ENCODE measurements at regions not wholly inside any gene's neighbourhood (a gene's known extent, or its start where the extent isn't known, plus 50 kb on each side); places are given as distances from the start of the nearest gene placed in this dataset.
"Not testable (repeated sequence)": the region's sequence is repeated elsewhere in the genome, so short reads cannot be mapped to it uniquely, and the experiment has no call there.

- FAIRE-seq, result no peak
Measured at GRCh38 chr4:72767618-72768302, 198.7 kb upstream of the ADAMTS3 start.

GRCh38 chr4:72765788-72766187 lies 196.8 kb upstream of the ADAMTS3 start:
- FAIRE-seq, result not testable (repeated sequence)

- FAIRE-seq, result no peak
Measured at GRCh38 chr4:72761368-72762038, 192.5 kb upstream of the ADAMTS3 start.

- FAIRE-seq, result not testable (repeated sequence)
Measured at GRCh38 chr4:72753414-72753813, 184.4 kb upstream of the ADAMTS3 start.

GRCh38 chr4:72744103-72744725 lies 175.2 kb upstream of the ADAMTS3 start:
- FAIRE-seq, result no peak

GRCh38 chr4:72743078-72743477 lies 174.1 kb upstream of the ADAMTS3 start:
- no peak for FAIRE-seq

GRCh38 chr4:72715299-72715698 lies 146.3 kb upstream of the ADAMTS3 start:
- no peak for FAIRE-seq

GRCh38 chr4:72714482-72715279 lies 145.7 kb upstream of the ADAMTS3 start:
- no peak for FAIRE-seq

GRCh38 chr4:72712997-72713396 lies 144.0 kb upstream of the ADAMTS3 start:
- no peak for FAIRE-seq

- FAIRE-seq, result no peak
Measured at GRCh38 chr4:72709475-72709874, 140.5 kb upstream of the ADAMTS3 start.

GRCh38 chr4:72706684-72707083 lies 137.7 kb upstream of the ADAMTS3 start:
- no peak for FAIRE-seq

- not testable (repeated sequence) for FAIRE-seq
Measured at GRCh38 chr4:72704925-72705640, 136.1 kb upstream of the ADAMTS3 start.

GRCh38 chr4:72702948-72703347 lies 133.9 kb upstream of the ADAMTS3 start:
- FAIRE-seq, result no peak

- no peak for FAIRE-seq
Measured at GRCh38 chr4:72701987-72702819, 133.2 kb upstream of the ADAMTS3 start.

GRCh38 chr4:72690771-72691170 lies 121.8 kb upstream of the ADAMTS3 start:
- FAIRE-seq, result no peak

GRCh38 chr4:72689923-72690322 lies 120.9 kb upstream of the ADAMTS3 start:
- FAIRE-seq, result no peak

GRCh38 chr4:72686390-72686789 lies 117.4 kb upstream of the ADAMTS3 start:
- not testable (repeated sequence) for FAIRE-seq

GRCh38 chr4:72679666-72680065 lies 110.6 kb upstream of the ADAMTS3 start:
- no peak for FAIRE-seq

- no peak for FAIRE-seq
Measured at GRCh38 chr4:72677886-72678285, 108.9 kb upstream of the ADAMTS3 start.

GRCh38 chr4:72677265-72677664 lies 108.2 kb upstream of the ADAMTS3 start:
- FAIRE-seq, result no peak

GRCh38 chr4:72671980-72672379 lies 103.0 kb upstream of the ADAMTS3 start:
- FAIRE-seq, result no peak

- FAIRE-seq, result no peak
Measured at GRCh38 chr4:72670521-72670920, 101.5 kb upstream of the ADAMTS3 start.

Measured in TTC549 (cell line).